HCEC 1CT (cell line): ENCODE measurements at regions not wholly inside any gene's neighbourhood (a gene's known extent, or its start where the extent isn't known, plus 50 kb on each side); places are given as distances from the start of the nearest gene placed in this dataset.

Source experiments
- DNase-seq: peaks from one replicate; pipeline ENCODE4 v3.0.0-alpha.2; 2017

DNA sequence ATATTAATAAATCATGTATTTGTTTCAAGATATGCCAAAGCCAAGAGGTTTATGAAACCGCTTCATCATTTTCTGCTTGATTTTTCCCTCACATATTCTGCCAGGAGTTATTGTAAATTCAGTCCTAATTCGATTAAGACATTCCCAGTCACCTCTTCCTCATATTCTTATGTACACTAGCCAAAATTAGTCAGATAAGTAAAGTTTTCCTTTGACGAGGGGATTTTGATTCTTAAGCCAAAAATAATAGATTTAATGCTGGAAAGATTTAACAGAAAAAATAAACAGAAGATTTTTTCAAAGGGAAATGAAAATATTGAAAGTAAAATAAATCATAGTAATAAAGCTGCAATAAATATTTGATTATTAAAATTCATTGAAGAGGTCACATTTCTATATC lies 51.0 kb upstream of the VEGFC start:
- no peak for DNase-seq

DNA sequence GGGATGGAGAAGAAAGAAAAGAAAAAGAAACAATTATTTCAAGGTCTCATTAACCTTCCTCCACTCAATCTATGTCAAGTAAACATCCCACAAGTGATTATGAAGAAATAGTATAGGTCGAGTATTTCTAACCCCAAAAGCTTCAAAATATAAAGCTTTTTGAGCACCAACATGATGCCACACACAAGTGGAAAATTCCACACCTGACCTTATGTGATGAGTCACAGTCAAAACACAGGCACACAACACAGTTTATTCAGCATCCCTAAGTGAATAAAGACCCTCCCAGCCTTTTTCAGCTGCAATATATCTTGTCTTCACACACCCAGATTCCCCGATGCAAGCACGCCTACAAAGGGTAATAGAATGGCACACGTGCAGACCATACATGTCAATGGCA lies 51.7 kb upstream of the VEGFC start:
- no peak for DNase-seq

DNA sequence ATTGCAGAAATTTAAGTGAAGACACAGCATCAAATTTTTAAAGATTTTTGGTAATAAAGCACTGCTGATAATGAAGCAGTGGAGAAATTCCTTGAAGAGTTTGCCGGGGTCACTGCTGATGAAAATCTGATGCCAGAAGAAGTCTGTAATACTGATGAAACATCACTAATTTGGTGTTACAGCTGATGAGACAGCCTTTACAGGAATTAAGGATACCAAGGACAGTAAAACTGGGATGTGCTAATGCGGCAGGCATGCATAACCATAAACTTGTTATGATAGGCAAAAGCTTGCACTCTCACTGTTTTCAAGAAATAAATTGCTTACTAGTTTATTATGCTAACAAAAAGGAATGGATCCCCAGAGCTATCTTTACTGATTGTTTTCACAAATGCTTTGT lies 52.9 kb upstream of the VEGFC start:
- peak; percentile 42 for DNase-seq

DNA sequence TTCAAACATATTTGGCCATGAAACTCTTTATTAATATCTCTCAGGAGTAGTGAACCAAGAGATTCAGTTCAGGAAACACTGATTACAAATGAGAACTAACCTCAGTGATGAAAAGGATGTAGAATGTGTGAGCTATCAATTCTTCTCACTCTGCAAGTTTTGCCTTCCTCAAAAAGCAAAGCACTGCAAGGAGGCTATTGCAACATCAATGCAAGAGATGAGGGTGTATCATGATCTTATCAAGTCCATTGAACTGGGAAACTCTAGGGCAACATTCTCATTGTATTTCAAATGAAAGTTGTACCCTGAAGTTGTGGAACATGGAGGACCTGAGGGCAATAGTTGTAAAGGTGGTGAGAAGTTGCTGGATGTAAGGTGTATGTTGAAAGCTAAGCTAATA lies 56.4 kb upstream of the VEGFC start:
- DNase-seq = no peak

DNA sequence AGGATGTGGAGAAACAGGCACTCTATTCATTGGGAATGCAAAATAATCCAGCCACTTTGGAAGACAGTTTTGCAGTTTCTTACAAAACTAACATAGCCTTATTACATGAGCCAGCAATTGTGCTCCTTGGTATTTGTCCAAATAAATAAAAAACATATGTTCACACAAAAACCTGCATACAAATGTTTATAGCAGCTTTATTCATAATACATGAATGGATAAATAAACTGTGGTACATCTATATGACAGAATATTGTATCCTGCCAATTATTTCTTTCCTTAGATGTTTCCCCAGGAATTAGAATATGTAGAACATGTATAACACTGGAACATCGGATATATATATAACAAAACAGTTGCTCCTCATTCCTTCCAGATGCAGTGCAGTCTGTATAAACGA lies 57.7 kb upstream of the VEGFC start:
- DNase-seq = no peak

DNA sequence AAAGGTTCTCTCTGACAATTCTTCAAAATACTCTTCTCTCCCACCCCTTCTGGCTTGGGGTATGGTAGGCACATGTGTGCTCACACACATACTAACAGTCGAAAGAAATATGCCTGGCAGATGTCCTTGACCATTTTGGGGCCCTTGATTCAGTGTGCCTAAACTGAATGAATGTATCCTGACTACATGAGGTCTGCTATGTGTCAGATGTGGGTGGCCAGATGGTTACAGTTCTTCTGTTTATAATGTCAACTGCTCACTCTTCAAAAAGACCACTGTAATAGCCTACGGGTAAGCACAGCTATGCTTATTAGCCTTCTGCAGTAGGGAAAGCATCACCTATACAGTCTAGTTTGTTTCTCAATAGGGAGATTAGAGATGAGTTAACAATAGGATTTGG lies 63.7 kb upstream of the VEGFC start:
- no peak for DNase-seq

DNA sequence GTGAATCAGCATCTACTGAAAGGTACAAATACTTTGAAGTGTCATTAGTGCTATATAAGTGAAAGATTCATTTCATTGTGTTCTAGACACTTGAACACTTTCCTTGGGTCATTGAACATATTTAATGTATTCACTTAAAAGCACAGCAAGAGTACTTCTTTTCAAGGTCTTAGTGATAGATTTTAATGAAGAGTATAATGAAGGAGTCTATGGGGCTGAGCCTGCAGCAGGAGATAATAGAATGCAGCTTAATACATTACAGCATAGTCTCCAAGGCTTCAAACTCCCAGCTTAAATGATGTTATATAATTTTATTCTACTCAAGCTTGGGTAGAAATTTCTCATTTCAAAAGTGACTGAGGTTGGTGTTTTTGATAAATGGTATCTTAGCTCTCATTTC lies 66.1 kb upstream of the VEGFC start:
- DNase-seq = no peak

DNA sequence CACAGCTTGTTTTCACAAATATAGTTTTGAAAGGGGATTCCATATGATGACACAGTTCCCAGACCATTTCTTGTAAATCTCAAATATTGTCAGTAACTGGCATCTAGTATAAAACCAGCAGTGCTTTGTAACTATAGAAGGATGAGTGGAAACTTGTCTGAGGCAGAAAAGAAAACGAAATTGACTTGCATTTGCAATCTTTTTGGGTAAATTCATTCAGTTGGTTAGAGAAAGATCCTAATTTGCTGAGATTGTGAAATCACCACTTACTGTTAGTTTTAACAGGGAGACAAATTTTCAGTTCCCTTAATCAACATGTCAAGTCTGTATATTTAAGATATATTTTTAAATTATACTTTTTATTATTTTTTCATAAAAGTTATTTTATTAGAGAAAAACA lies 71.5 kb upstream of the VEGFC start:
- DNase-seq = no peak

DNA sequence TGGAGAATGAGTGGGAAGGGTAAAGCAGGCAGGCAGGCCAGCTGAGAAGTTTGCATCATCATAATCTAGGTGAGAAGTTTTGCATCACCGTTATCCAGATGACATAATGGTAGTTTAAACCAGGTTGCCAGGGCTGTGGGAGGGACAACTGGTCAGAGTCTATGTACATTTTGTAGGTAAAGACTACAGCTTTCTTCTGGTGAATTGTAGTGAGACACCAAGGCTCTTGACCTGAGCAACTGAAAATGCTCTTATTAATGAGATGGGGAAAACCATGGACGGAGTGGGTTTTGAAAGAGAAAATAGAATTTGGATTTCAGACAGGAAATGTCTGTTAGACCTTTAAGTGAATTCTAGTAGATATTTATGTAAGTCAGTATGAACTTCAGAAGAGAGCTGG lies 76.0 kb upstream of the VEGFC start:
- no peak for DNase-seq

DNA sequence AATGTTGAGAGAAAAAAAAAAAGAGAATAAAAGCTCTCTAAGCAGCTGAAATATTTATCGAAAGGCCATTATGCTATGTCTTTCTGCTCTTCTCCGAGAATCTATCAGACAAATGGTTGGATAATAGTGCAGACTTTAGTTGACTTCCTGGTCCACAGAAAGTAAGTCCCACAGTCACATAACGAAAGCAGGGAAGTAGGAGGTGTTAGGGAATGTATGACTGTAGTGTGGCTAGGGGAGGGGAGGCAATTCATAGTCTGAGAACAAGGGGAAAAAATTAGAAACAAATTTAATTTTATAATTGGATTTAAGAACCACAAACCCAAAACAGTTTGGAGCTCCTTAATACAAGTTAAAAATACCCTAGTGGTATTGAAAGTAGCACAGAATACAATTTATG lies 79.7 kb upstream of the VEGFC start:
- no peak for DNase-seq

DNA sequence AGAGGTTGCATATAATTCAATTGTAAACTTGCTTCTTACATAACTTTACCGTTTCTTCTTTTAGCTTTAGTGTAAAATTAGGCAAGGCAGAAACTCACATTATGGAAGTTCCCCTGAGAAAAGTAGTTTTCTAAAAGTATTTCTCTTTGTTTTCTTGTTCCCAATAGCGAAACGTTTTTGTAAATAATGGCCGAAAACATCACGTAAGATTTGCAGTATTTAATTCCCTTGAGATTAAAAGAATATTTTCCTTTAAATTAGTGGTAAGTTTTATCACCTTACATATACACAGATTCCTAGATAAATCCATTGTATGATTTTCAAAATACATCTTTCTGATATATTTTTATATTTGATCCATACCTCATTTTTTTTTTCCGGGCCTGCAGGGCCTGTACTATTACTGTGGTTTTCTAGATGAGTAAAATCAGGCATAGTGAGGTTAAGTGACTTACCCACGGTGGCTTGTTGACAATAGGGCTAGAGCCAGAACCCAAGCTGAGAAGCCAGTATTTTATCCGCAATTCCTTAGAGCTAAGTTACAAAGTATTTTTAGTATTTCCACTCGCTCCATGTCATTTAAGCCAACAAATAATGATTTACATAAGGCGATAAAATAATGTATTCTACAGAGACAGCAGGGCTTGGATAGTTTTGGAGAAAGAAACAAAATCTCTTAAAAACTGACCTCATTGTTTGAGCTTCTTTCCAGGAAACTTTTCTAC lies 82.2 kb upstream of the VEGFC start:
- DNase-seq = no peak

DNA sequence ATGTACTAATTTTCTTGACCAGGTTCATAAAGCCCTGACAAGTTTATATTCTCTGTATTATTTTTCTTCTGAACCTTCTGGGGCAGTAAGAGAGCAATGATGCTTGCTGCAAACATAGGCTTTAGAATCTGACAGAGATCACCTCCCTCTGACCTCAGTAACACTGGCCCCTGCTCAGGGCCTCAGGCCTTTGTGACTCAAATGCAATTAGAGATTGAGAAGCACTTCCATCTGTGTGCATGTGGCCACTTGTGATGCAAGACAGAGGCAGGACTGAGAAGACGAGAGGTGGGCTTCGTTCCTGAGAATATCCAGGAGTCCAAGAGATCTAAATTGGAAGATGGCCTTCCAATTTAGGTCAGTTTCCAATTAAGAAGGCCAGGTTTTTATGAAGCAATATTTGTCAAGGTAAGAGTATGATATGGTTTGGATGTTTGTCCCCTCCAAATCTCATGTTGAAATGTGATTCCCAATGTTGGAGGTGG lies 82.8 kb upstream of the VEGFC start:
- DNase-seq = no peak

DNA sequence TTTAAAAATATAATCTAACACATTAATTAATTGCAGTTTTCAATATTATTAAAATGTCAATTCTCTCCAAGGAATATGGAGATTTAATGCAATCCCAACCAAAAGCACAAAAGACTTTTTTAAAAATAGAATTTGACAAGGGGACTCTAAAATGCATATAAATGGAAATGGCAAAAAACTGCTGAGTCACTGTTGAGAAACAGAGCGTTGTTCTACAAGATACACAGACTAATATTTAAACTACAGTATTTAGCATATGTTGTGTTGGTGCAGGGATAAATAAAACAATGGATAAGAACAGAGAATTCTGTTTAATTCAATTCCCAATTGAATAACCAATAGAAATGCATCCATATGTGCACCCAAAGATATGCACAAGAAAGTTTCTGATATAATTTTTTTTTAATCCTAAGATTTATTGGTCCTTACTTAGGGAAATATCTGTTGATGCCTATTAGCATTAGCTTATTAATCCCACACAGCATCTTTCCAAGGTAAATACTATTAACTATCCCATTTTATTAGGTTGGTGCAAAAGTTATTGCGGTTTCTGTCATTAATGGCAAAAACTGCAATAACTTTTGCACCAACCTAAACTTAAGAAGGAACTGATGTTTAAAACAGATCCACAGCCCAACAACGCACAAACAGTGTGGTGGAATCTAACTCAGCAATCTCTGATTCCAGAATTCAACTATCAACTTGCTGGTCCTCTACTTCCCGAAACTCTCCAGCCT lies 86.8 kb upstream of the VEGFC start:
- DNase-seq = no peak

DNA sequence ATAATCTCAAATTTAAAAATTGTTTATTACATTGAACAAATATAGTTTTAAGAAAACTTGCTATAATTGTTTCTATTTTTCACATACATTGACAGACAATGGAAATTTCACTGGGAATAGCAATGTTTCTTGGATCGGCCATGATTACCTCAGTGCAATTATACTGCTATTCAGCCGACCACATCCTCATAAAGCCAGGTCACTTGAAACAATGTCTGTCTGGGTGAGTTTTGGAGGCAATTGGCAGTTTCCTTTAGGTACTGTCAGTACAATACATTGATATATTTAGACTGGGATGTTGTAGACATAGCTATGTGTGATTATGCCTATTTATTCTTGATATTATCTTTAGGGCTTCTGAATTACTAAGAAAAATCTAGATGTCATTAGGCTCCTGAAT lies 89.5 kb upstream of the VEGFC start:
- DNase-seq = no peak

DNA sequence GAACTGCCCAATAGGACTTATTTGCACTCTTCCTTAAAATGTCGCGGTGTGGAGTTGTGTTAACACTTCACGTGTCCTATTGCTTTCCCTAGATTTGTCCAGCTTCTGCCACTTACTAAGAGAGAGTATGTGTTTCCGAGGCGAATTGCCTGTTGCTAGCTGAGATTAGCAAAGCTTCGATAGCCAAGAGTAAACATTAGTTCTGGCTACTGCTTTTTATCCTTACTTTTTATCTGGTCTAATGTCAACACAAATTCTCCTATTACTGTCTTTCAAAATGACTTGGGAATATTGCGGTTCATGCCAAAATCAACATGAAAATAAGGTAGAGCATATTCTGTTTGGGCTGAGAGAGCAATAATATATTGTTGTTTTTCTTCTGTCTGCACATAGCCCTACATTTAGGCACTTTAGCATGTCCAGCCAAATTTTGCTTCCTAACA lies 90.4 kb upstream of the VEGFC start:
- peak; percentile 21 for DNase-seq

DNA sequence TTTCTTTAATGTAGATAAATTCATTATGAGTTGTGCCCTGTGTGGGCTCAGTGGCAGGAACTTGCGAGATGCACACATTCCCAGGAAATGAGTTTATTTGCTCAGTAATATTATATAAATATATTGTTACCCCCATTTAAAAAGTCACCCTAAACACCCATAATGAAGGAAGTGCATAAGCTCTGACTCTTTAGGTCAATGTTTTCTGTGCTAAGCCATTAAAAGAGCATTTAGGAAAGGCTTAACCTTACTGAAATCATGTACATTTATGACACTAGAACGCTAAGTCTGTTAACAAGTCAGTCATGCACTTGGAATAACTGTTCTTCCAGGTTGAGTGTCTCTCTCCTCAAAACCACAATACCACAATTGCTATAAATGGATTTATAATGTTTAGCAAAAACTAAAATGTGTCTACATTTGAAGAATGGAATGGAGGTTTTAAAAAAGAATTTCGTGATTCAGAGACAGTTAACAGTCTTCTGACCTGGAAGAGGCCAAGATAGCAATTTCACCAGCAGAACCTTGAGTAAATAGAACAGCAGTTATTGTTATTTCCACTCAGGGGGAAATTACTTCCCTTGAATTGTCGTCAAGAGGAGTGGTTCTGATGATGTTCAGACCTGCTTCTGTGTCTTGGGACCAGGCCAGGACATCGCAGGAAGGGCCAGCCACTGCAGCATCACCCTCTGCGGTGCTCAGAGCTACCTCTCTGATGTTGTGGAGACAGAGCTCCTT lies 91.1 kb upstream of the VEGFC start:
- peak; percentile 95 for DNase-seq

DNA sequence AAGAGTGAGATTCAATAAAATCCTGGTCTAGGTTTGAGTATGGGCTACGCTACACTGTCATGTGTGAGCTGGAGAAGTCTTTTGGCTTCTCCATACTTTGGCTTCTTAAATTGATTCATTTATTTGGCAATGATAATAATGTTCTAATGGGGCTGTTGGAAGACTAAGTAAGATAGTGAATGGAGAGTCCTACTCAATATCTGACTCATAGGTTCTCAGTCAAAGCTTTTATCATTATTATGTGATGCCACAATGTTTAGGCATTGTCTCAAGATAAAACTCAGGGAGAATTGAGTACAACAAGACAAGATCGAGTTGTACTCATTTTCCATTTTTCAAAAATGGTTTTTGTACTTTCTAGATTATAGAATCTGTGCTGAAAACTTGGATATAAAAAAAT lies 92.5 kb upstream of the VEGFC start:
- peak; percentile 26 for DNase-seq

DNA sequence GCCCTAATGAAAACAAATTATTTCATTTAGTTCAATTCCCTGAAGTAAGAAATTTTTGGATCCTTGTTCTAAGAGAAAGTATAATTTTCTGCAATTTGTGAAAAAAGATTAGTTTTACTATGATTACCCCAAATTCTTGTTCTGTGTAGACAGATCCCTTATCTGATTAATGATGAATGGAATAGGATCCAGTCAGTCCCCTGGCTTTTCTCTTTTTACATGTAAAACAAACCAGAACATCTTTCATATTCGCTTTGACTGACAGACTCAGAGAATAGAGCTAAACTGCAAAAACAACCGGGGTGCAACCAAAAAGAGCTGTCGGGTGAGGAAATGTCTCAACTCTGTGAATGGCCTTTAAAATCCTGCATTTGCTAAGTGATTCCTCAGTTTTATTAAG lies 93.4 kb upstream of the VEGFC start:
- no peak for DNase-seq

DNA sequence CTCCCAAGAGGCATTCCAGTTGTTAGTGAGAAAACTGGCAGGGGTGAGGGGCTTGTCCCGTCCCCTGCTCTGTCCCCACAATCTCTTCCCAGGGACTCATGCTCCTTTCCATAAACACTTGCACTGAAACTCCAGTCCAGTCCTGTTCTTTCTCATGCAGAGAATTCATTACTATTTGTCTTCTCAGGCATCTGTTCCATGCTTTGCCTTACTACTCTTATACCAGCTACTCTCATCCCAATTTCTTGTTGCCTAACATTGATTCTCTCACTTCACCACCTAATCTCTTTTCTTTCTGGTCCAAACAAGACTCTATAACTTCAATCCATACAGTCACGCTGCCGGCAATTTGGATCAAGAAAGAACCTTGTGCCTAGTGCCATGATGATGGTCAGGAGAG lies 97.1 kb upstream of the VEGFC start:
- DNase-seq = no peak

DNA sequence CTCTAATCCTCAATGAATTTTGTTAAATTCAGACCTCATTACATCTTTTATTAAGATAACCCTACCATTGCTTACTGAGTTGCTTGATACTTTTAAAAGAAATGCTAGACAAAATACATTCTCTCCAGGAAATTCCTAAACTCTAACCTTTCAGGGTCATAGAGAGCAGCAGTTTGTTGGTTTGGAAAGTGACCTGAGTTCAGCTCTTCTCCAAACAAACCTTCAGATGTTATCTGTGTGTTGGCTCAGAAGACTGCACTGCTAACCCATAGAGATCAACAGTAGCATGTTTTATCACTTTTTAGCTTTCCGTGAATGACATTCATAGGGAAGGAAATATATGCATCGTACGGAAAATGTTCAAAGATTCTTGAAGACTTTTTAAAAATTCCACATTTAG lies 101.8 kb upstream of the VEGFC start:
- DNase-seq = no peak

DNA sequence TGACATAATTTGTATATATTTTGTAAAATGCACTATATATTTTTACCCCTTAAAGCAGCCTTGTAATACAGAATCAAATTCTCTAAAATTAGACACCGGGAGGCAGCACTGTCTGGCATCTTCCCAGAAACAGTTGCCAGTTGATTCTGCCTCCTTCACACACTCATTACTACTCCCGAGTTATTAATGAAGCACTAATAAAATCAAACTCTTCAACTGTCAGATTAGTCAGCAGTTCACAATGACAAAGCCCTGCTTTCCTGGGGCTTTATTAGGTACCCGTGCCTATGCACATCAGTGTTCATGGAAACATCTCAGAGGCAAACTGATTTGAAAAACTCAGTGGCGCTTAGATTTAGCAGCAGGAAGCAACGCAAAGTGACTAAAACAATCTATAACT lies 103.5 kb upstream of the VEGFC start:
- DNase-seq = no peak

DNA sequence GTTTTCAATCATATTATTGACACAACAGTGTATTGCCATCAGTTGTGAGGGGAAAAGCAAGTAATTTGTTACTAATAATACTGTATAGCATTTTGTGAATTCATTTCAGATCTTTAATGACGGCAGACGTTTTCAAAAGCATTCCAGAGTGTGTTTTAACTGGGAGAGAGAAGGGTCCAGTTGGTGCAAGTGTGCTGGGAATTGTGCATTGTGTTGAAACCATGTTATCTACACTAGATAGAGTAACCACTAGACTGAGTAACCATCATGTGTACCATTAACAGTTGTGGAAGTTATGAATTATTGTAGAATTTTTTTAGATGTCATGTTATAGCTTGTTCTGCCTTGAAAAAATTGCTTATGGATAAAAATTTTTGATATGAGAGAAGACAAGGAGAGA lies 104.5 kb upstream of the VEGFC start:
- DNase-seq = no peak

DNA sequence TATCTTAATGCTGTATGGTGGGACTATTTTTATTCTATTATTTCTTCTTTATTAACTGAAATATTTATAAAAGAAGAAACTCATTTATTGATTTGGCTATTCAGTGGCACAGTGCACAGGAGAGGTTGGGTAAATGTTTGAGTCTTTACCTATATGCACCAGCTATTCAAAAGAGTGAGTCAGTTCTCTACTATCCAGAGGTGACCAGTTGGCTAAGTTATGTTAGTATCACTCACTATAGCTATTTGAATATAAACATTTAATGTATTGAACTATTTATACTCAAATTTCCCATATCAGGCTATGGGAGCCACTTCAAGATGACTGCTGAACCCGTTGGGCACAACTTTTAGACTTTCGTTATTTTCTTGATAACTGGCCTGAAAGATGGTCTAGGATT lies 106.1 kb upstream of the VEGFC start:
- DNase-seq = no peak

DNA sequence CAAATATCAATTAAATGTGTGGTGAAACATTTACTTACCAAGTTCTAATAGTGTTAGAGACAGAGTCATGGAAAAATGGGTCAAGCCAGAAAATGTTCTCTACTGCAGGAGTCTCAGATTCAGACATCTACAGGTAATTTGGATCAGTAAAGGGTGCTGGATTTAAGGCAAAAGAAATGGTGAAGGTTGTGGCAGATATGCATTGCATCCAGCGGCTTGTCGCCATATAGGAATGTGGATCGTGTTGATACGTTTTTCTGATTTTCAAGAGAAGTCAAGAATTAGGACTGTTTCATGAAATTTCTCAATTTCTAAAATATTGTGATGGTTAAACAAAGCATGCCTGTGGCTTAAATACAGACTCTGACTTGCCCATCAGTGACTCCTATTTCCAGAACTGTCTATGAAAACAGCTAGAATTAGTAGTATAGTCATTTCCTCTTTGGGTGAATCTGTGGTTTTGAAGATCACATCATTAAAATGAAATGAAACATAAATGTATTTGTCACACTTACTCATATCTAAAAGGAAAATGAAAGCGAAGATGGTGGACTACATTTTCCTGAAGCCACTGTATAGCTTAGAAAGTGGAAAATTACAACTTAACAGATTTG lies 110.1 kb upstream of the VEGFC start:
- peak; percentile 89 for DNase-seq
